ENCODE measurements at regions not wholly inside any gene's neighbourhood (a gene's known extent, or its start where the extent isn't known, plus 50 kb on each side); places are given as distances from the start of the nearest gene placed in this dataset.

DNA sequence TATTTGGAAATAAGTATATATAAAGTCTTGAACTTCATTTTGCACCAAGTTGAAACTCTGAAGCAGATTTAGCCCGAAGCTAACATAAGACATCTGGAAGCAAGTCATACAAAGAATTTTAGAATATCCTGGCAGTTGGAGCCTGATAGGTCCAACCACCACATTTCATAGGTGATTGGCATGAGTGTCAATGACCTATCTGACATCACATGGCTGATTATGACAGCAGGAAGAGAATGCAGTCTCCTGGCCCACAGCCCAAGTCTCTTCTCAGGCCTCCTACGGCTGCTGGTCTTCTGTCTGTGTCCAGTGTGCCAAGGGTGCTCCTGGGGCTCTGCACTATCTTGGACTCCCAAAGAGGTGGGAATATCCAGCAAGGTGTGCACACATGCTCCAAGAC lies 325.7 kb upstream of the ACVR2A start:
- ATAC-seq = no peak
- BruUV-seq (replicated peaks) = no TSS peak
- intact Hi-C loops (cut with micrococcal nuclease; ENCODE audit: unreplicated experiment) = no loop called here

DNA sequence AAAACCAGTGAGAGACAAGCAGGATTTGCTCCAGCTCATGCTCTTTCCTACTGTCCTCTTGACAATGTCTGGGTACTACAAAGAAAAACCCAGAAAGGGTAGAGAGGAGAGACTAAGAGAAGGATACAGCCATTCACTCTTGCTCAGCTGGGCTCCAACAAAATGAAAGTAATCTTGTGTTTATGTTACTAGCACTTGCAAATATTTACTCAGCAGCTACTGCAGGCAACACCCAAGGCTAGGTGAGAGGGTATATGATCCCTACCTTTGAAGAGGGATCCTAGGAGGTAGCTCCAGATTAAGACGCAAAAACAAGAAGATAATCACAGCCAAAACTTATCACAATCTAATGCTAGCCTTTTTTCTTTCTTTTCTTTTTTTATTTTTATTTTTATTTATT lies 329.6 kb upstream of the ACVR2A start:
- ATAC-seq (no peak), DNase-seq (ENCODE audit: low read depth, low spot score) (no peak)
- Histone ChIP-seq H3K36me3 (ENCODE audit: control insufficient read depth, insufficient read depth, low read length) (no peaks in the 10 kb centered on the region), H3K27ac (ENCODE audit: low read length) (no peak overlapping the region), H3K27me3 (ENCODE audit: control insufficient read depth, insufficient read depth, low read length) (no peaks in the 10 kb centered on the region; the same call in 1 of the 2 replicates), H3K4me1 (ENCODE audit: control insufficient read depth, insufficient read depth, low read length) (no peaks in the 10 kb centered on the region), H3K9me3 (ENCODE audit: control insufficient read depth, insufficient read depth, low read depth, low read length) (no peaks in the 10 kb centered on the region), H3K4me3 (ENCODE audit: low read depth in 2 of 2, low read length in 2 of 2) (no peak overlapping the region)
- TF ChIP-seq TCF7L2 (IDR thresholded peaks at IDR 0.05; ENCODE audit: low read depth, low read length) (no peak), SIN3A (IDR thresholded peaks at IDR 0.05; ENCODE audit: borderline replicate concordance, insufficient read depth, low read depth, low read length) (no peak), POLR2AphosphoS5 (IDR thresholded peaks at IDR 0.05; ENCODE audit: low read depth, low read length) (no peak)
- TF ChIP-seq, protein P1, sequence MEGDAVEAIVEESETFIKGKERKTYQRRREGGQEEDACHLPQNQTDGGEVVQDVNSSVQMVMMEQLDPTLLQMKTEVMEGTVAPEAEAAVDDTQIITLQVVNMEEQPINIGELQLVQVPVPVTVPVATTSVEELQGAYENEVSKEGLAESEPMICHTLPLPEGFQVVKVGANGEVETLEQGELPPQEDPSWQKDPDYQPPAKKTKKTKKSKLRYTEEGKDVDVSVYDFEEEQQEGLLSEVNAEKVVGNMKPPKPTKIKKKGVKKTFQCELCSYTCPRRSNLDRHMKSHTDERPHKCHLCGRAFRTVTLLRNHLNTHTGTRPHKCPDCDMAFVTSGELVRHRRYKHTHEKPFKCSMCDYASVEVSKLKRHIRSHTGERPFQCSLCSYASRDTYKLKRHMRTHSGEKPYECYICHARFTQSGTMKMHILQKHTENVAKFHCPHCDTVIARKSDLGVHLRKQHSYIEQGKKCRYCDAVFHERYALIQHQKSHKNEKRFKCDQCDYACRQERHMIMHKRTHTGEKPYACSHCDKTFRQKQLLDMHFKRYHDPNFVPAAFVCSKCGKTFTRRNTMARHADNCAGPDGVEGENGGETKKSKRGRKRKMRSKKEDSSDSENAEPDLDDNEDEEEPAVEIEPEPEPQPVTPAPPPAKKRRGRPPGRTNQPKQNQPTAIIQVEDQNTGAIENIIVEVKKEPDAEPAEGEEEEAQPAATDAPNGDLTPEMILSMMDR (IDR thresholded peaks at IDR 0.05) = no peak
- TF ChIP-seq, protein P2, sequence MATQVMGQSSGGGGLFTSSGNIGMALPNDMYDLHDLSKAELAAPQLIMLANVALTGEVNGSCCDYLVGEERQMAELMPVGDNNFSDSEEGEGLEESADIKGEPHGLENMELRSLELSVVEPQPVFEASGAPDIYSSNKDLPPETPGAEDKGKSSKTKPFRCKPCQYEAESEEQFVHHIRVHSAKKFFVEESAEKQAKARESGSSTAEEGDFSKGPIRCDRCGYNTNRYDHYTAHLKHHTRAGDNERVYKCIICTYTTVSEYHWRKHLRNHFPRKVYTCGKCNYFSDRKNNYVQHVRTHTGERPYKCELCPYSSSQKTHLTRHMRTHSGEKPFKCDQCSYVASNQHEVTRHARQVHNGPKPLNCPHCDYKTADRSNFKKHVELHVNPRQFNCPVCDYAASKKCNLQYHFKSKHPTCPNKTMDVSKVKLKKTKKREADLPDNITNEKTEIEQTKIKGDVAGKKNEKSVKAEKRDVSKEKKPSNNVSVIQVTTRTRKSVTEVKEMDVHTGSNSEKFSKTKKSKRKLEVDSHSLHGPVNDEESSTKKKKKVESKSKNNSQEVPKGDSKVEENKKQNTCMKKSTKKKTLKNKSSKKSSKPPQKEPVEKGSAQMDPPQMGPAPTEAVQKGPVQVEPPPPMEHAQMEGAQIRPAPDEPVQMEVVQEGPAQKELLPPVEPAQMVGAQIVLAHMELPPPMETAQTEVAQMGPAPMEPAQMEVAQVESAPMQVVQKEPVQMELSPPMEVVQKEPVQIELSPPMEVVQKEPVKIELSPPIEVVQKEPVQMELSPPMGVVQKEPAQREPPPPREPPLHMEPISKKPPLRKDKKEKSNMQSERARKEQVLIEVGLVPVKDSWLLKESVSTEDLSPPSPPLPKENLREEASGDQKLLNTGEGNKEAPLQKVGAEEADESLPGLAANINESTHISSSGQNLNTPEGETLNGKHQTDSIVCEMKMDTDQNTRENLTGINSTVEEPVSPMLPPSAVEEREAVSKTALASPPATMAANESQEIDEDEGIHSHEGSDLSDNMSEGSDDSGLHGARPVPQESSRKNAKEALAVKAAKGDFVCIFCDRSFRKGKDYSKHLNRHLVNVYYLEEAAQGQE (IDR thresholded peaks at IDR 0.05; ENCODE audit: insufficient read depth in 1 of 2, low read depth in 2 of 2, low read length in 1 of 2) = no peak
- POLR2A ChIA-PET = no interaction called here
- CTCF ChIA-PET = no interaction called here
- no TSS peak for BruUV-seq (replicated peaks)
- in situ Hi-C loops (cut with HindIII; ENCODE audit: low pct_unique_long_range_greater_than_20kb, low sequenced_read_pairs) = no loop called here
- intact Hi-C loops (cut with micrococcal nuclease; ENCODE audit: unreplicated experiment) = no loop called here

More for the DNA sequence above, 325.7 kb upstream of the ACVR2A start:
- Histone ChIP-seq H3K36me3 (ENCODE audit: control insufficient read depth, insufficient read depth, low read length) (no peaks in the 10 kb centered on the region), H3K27ac (ENCODE audit: low read length) (no peak overlapping the region), H3K27me3 (ENCODE audit: control insufficient read depth, insufficient read depth, low read length) (no peaks in the 10 kb centered on the region), H3K4me3 (ENCODE audit: low read depth in 2 of 2, low read length in 2 of 2) (no peak overlapping the region), H3K9me3 (ENCODE audit: control insufficient read depth, insufficient read depth, low read depth, low read length) (no peaks in the 10 kb centered on the region), H3K4me1 (ENCODE audit: control insufficient read depth, insufficient read depth, low read length) (no peaks in the 10 kb centered on the region)
- ChIA-PET POLR2A (no interaction called here), CTCF (no interaction called here)
- TF ChIP-seq TCF7L2 (IDR thresholded peaks at IDR 0.05; ENCODE audit: low read depth, low read length) (no peak), POLR2AphosphoS5 (IDR thresholded peaks at IDR 0.05; ENCODE audit: low read depth, low read length) (no peak), SIN3A (IDR thresholded peaks at IDR 0.05; ENCODE audit: borderline replicate concordance, insufficient read depth, low read depth, low read length) (no peak)
- TF ChIP-seq, protein P1 (IDR thresholded peaks at IDR 0.05) = no peak
- TF ChIP-seq, protein P2 (IDR thresholded peaks at IDR 0.05; ENCODE audit: insufficient read depth in 1 of 2, low read depth in 2 of 2, low read length in 1 of 2) = no peak
- in situ Hi-C loops (cut with HindIII; ENCODE audit: low pct_unique_long_range_greater_than_20kb, low sequenced_read_pairs) = no loop called here
- no peak for DNase-seq (ENCODE audit: low read depth, low spot score)
